Lower lobe of right lung (tissue), 2 donors: ENCODE measurements at regions not wholly inside any gene's neighbourhood (a gene's known extent, or its start where the extent isn't known, plus 50 kb on each side); places are given as distances from the start of the nearest gene placed in this dataset.

Experiments used
- ATAC-seq, 2 donors: fragments of 200-7000 bp; cut with Tn5 transposase; one replicate each; pipeline ENCODE4 v1.9.1; 2020 to 2022; ENCODE audit warnings: mild to moderate bottlenecking in 2 of 2, moderate library complexity in 2 of 2
- DNase-seq: peaks from one replicate; pipeline ENCODE4 v3.0.0-alpha.2; 2020
- H3K27ac ChIP-seq: fragments of 200-600 bp; one replicate; pipeline ENCODE4 v1.8.0; 2022
- H3K27me3 ChIP-seq: fragments of 200-600 bp; one replicate; pipeline ENCODE4 v1.8.0; 2022; ENCODE audit warnings: low read depth
- H3K36me3 ChIP-seq: fragments of 200-600 bp; one replicate; pipeline ENCODE4 v1.8.0; 2022; ENCODE audit warnings: mild to moderate bottlenecking
- H3K4me1 ChIP-seq: fragments of 200-600 bp; one replicate; pipeline ENCODE4 v1.8.0; 2022
- H3K4me3 ChIP-seq: fragments of 200-600 bp; one replicate; pipeline ENCODE4 v1.8.0; 2022; ENCODE audit warnings: mild to moderate bottlenecking
- H3K9me3 ChIP-seq: fragments of 200-600 bp; one replicate; pipeline ENCODE4 v1.8.0; 2022
- intact Hi-C: fragments of 100-400 bp; cut with DNase I; formaldehyde crosslinking; loops from one replicate; pipeline ENCODE4 v1.11.0; 2022
- TF ChIP-seq, protein P1 (sequence below): fragments of 200-600 bp; IDR thresholded peaks from one replicate; pipeline ENCODE4 v1.8.0; 2022; ENCODE audit warnings: antibody characterized with exemption, mild to moderate bottlenecking
- donor health status: DM: no; HTN: yes; CAD: no; lungs with severe emphysema.

DNA sequence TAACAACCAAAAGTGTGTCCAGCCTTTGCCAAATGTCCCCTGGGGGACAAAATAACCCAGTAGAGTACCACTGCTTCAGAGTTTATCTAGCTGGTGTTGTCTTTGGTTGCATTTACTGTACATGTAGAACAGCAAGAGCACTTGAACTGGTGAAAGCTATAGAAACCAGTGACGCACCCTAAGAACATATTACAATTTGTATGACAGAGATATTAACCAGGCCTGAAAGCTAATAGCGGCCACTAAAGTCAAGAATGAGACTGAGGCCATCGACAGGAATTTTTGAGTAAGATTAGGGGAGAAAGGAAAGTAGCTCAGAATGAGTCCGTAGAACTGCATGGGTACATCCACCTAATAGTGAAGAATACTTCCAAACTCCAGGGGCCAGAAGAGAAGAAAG lies 236.2 kb downstream of the MTERF1 start:
- DNase-seq = no peak
- Histone ChIP-seq H3K27ac (no peak overlapping the region), H3K36me3 (no peaks in the 10 kb centered on the region), H3K27me3 (no peaks in the 10 kb centered on the region), H3K9me3 (no peaks in the 10 kb centered on the region), H3K4me1 (no peaks in the 10 kb centered on the region), H3K4me3 (no peak overlapping the region)
- ATAC-seq = no peak
- TF ChIP-seq, protein P1, sequence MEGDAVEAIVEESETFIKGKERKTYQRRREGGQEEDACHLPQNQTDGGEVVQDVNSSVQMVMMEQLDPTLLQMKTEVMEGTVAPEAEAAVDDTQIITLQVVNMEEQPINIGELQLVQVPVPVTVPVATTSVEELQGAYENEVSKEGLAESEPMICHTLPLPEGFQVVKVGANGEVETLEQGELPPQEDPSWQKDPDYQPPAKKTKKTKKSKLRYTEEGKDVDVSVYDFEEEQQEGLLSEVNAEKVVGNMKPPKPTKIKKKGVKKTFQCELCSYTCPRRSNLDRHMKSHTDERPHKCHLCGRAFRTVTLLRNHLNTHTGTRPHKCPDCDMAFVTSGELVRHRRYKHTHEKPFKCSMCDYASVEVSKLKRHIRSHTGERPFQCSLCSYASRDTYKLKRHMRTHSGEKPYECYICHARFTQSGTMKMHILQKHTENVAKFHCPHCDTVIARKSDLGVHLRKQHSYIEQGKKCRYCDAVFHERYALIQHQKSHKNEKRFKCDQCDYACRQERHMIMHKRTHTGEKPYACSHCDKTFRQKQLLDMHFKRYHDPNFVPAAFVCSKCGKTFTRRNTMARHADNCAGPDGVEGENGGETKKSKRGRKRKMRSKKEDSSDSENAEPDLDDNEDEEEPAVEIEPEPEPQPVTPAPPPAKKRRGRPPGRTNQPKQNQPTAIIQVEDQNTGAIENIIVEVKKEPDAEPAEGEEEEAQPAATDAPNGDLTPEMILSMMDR = no peak
- intact Hi-C loops = no loop called here

GRCh38 chr7:91645542-91645941 lies 235.0 kb downstream of the MTERF1 start:
- H3K9me3 ChIP-seq = no peaks in the 10 kb centered on the region
- H3K4me3 ChIP-seq = no peak overlapping the region
- DNase-seq (no peak), ATAC-seq (no peak)
- H3K4me1 ChIP-seq = no peaks in the 10 kb centered on the region
- intact Hi-C loops = no loop called here
- H3K27ac ChIP-seq = no peak overlapping the region
- H3K27me3 ChIP-seq = no peaks in the 10 kb centered on the region
- no peaks in the 10 kb centered on the region for H3K36me3 ChIP-seq
- TF ChIP-seq, protein P1 = no peak

GRCh38 chr7:91651986-91652385 lies 228.5 kb downstream of the MTERF1 start:
- Histone ChIP-seq H3K27me3 (no peaks in the 10 kb centered on the region), H3K4me3 (no peak overlapping the region), H3K36me3 (no peaks in the 10 kb centered on the region), H3K9me3 (no peaks in the 10 kb centered on the region), H3K27ac (no peak overlapping the region), H3K4me1 (no peaks in the 10 kb centered on the region)
- intact Hi-C loops = no loop called here
- DNase-seq = no peak
- TF ChIP-seq, protein P1 = no peak
- no peak for ATAC-seq

GRCh38 chr7:91653286-91653685 lies 227.2 kb downstream of the MTERF1 start:
- no peak for ATAC-seq
- DNase-seq = no peak
- TF ChIP-seq, protein P1 = no peak
- Histone ChIP-seq H3K4me3 (no peak overlapping the region), H3K36me3 (no peaks in the 10 kb centered on the region), H3K9me3 (no peaks in the 10 kb centered on the region), H3K27me3 (no peaks in the 10 kb centered on the region), H3K4me1 (no peaks in the 10 kb centered on the region), H3K27ac (no peak overlapping the region)
- intact Hi-C loops = no loop called here

GRCh38 chr7:91655656-91656055 lies 224.8 kb downstream of the MTERF1 start:
- no peaks in the 10 kb centered on the region for H3K9me3 ChIP-seq
- TF ChIP-seq, protein P1 = no peak
- no peaks in the 10 kb centered on the region for H3K4me1 ChIP-seq
- ATAC-seq (no peak), DNase-seq (no peak)
- no peaks in the 10 kb centered on the region for H3K36me3 ChIP-seq
- H3K27ac ChIP-seq = no peak overlapping the region
- intact Hi-C loops = no loop called here
- H3K4me3 ChIP-seq = no peak overlapping the region
- no peaks in the 10 kb centered on the region for H3K27me3 ChIP-seq
